B cell (primary cell): ENCODE measurements at regions not wholly inside any gene's neighbourhood (a gene's known extent, or its start where the extent isn't known, plus 50 kb on each side); places are given as distances from the start of the nearest gene placed in this dataset.
"Not testable (repeated sequence)": the region's sequence is repeated elsewhere in the genome, so short reads cannot be mapped to it uniquely, and the experiment has no call there.

ENCODE experiments used
- ATAC-seq: fragments of 200-7000 bp; cut with Tn5 transposase; one replicate; pipeline ENCODE4 v1.10.0; 2021; ENCODE audit warnings: low read depth, mild to moderate bottlenecking, moderate number of reproducible peaks, moderate library complexity
- CTCF ChIA-PET: fragments of 350-600 bp; sonication (Branson Sonifier 250); formaldehyde crosslinking; loops from one replicate; lab custom pipeline; 2021; ENCODE audit warnings: antibody characterized with exemption, inconsistent platforms; lab: Charles Lee
- POLR2A ChIA-PET: fragments of 350-600 bp; sonication (Branson Sonifier 250); formaldehyde crosslinking; loops from one replicate; lab custom pipeline; 2021; ENCODE audit warnings: antibody characterized with exemption; lab: Charles Lee
- DNase-seq: peaks from one replicate; pipeline ENCODE4 v3.0.0; 2013
- H2AFZ ChIP-seq: 2 replicates; pipeline ENCODE4 v1.6.1; 2012; ENCODE audit warnings: mild to moderate bottlenecking, low read depth, low read length; ENCODE audit not compliant: insufficient read depth, poor library complexity, severe bottlenecking
- H3K27ac ChIP-seq, 2 donors: 1 replicate in 1 of 2; 2 replicates in 1 of 2; pipeline ENCODE4 v1.5.1; 2012 to 2013; ENCODE audit warnings: low read length in 2 of 2, mild to moderate bottlenecking in 2 of 2, moderate library complexity in 1 of 2
- H3K27me3 ChIP-seq, 4 experiments: fragments of 200-600 bp in 1 of 4; sonication (generic) in 1 of 4; replicated peaks in 1 of 4; 1 replicate in 2 of 4; 2 replicates in 2 of 4; pipeline versions ENCODE4 v1.6.1 to v1.7.0; 2013 to 2016; ENCODE audit warnings: low read length in 3 of 4, mild to moderate bottlenecking in 2 of 4, mixed read lengths in 1 of 4, moderate library complexity in 1 of 4; ENCODE audit not compliant: insufficient read depth in 4 of 4, control insufficient read depth in 3 of 4; ENCODE audit errors: control extremely low read depth in 1 of 4
- H3K36me3 ChIP-seq, 2 experiments: replicated peaks in 1 of 2; 1 replicate in 1 of 2; 2 replicates in 1 of 2; pipeline versions ENCODE4 v1.6.1 to v1.7.1; 2013; ENCODE audit warnings: low read length in 1 of 2; ENCODE audit not compliant: insufficient read depth in 2 of 2, control insufficient read depth in 1 of 2; ENCODE audit errors: control extremely low read depth in 1 of 2, extremely low read depth in 1 of 2
- H3K4me1 ChIP-seq, 2 donors: fragments of 200-600 bp in 1 of 2; sonication (generic) in 1 of 2; 1 replicate in 1 of 2; 2 replicates in 1 of 2; pipeline versions ENCODE4 v1.5.1 to v1.6.1; 2013 to 2017; ENCODE audit warnings: low read length in 2 of 2; ENCODE audit not compliant: control insufficient read depth in 2 of 2, insufficient read depth in 2 of 2
- H3K4me2 ChIP-seq: replicated peaks from 2 replicates; pipeline ENCODE3; 2012; ENCODE audit warnings: mild to moderate bottlenecking, low read depth, low read length; ENCODE audit not compliant: poor library complexity, severe bottlenecking
- H3K4me3 ChIP-seq, 5 experiments: fragments of 200-600 bp in 1 of 5; sonication (generic) in 1 of 5; 1 replicate in 3 of 5; 2 replicates in 2 of 5; pipeline versions ENCODE4 v1.5.1 to v1.7.0; 2011 to 2016; ENCODE audit warnings: low read length in 4 of 5, mild to moderate bottlenecking in 4 of 5, low read depth in 2 of 5, control low read depth in 1 of 5, moderate library complexity in 1 of 5; ENCODE audit not compliant: insufficient read depth in 1 of 5; ENCODE audit errors: control extremely low read depth in 1 of 5, extremely low read depth in 1 of 5
- H3K79me2 ChIP-seq: fragments of 200-600 bp; sonication (generic); one replicate; pipeline ENCODE4 v1.6.0; 2016; ENCODE audit warnings: low read length; ENCODE audit not compliant: control insufficient read depth, insufficient read depth
- H3K9ac ChIP-seq: fragments of 200-600 bp; sonication (generic); 2 replicates; pipeline ENCODE4 v1.6.1; 2017; ENCODE audit warnings: mild to moderate bottlenecking, low read length, moderate library complexity
- H3K9me3 ChIP-seq, 3 donors: one replicate each; pipeline versions ENCODE4 v1.6.1 to v1.7.1; 2013; ENCODE audit warnings: low read length in 2 of 3; ENCODE audit not compliant: control insufficient read depth in 2 of 3, insufficient read depth in 1 of 3; ENCODE audit errors: control extremely low read depth in 1 of 3
- H4K20me1 ChIP-seq: 2 replicates; pipeline ENCODE4 v1.6.0; 2012; ENCODE audit warnings: mild to moderate bottlenecking, low read length; ENCODE audit not compliant: insufficient read depth, control insufficient read depth, poor library complexity, severe bottlenecking
- H3K27ac Mint-ChIP-seq: one replicate; pipeline ENCODE4 v1.8.0; 2021; ENCODE audit warnings: mixed read lengths
- H3K27me3 Mint-ChIP-seq: one replicate; pipeline ENCODE4 v1.8.0; 2021; ENCODE audit warnings: mixed read lengths
- H3K4me1 Mint-ChIP-seq: one replicate; pipeline ENCODE4 v1.8.0; 2021; ENCODE audit warnings: mixed read lengths
- H3K4me3 Mint-ChIP-seq: one replicate; pipeline ENCODE4 v1.8.0; 2021; ENCODE audit warnings: mixed read lengths
- H3K9me3 Mint-ChIP-seq: one replicate; pipeline ENCODE4 v1.8.0; 2022; ENCODE audit warnings: mixed read lengths; ENCODE audit not compliant: insufficient read depth
- WGBS: methylation state at CpG from one replicate; pipeline ENCODE4 v1.1.5; 2013; ENCODE audit warnings: missing lambda C conversion rate; ENCODE audit not compliant: insufficient coverage; 5-methylcytosine and 5-hydroxymethylcytosine counted together
- intact Hi-C: fragments of 100-400 bp; cut with micrococcal nuclease; formaldehyde crosslinking; loops from one replicate; pipeline ENCODE4 v1.10.0; 2022

DNA sequence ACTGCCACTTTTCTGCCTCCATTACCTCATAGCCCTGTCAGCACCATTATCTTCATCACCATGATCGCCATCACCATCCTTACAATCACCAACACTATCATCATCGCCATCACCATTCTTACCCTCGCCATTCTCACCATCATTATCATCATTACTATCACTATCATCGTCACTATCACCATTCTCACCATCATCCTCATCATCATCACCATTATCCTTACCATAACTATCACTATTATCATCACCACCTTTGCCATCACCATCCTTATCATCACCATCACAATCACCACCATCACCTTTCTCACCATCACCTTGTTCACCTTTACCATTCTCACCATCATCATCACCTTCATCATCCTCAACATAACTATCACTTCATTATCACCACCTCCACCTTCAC lies 377.3 kb upstream of the ZNF337 start:
- H3K4me3 Mint-ChIP-seq, POLR2A ChIA-PET, H3K27me3 ChIP-seq, H3K4me1 ChIP-seq, H3K27ac ChIP-seq, H4K20me1 ChIP-seq, H3K9me3 ChIP-seq, ATAC-seq, H3K4me2 ChIP-seq, H3K27ac Mint-ChIP-seq, intact Hi-C loops, DNase-seq, H3K4me1 Mint-ChIP-seq, H3K9ac ChIP-seq, H3K4me3 ChIP-seq, H2AFZ ChIP-seq, H3K9me3 Mint-ChIP-seq, H3K36me3 ChIP-seq, H3K79me2 ChIP-seq, H3K27me3 Mint-ChIP-seq, CTCF ChIA-PET: not testable (repeated sequence)
- 86% methylated on average over 4 of the region's 4 CpGs for WGBS

DNA sequence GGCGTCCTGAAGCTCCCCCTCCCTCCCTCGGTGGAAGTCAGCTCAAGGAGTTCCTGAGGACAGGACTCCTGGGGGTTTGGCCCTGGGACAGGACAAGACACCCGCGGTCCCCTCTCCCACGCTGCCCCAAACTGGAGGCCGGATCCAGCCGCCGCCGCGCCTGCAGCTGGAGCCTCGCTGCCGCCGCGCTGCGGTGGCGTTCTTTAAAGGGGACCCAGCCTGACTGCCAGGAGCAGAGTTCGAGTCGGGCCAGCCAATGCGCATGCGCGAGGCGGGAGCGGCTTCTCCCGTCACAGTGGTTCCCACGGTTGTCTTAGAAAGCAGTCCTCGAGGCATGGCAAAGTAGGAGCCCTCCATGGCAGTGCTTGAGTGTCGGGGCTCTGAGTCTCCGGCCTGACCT lies 362.7 kb upstream of the ZNF337 start:
- DNase-seq, H3K9me3 Mint-ChIP-seq, H4K20me1 ChIP-seq, ATAC-seq, intact Hi-C loops, H3K9ac ChIP-seq, H3K27me3 ChIP-seq, H3K79me2 ChIP-seq, H3K4me3 ChIP-seq, POLR2A ChIA-PET, H3K27ac Mint-ChIP-seq, H3K27ac ChIP-seq, H3K4me1 Mint-ChIP-seq, H3K4me2 ChIP-seq, H3K27me3 Mint-ChIP-seq, H2AFZ ChIP-seq, H3K4me3 Mint-ChIP-seq, H3K4me1 ChIP-seq, CTCF ChIA-PET, H3K36me3 ChIP-seq, H3K9me3 ChIP-seq: not testable (repeated sequence)
- no CpG with 5 or more reads among the region's 28 CpGs for WGBS

DNA sequence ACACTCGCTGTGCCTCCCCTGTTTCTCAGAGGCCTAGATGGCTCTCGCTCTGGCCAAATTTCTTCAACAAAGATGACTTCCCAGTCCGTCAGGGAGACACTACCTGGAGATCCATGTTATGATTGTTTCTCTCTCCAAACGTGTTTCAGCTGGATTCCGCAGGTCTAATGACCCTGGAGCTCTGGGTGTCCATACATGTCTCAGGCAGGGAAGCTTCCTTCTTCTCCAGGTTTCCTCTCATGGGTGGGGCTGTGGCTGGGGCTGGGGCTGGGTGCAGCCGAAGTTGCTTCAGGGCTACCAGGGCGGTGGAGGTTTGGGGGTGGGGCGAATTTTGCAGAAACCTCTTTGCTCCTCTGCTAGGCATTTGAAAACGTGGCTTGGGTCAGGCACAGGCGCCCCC lies 361.8 kb upstream of the ZNF337 start:
- CTCF ChIA-PET, H3K4me3 ChIP-seq, ATAC-seq, H3K27me3 ChIP-seq, H3K4me2 ChIP-seq, H3K4me1 Mint-ChIP-seq, DNase-seq, H3K4me3 Mint-ChIP-seq, POLR2A ChIA-PET, H3K27ac Mint-ChIP-seq, H3K9me3 ChIP-seq, H3K79me2 ChIP-seq, H3K36me3 ChIP-seq, H4K20me1 ChIP-seq, H3K27ac ChIP-seq, H3K4me1 ChIP-seq, H2AFZ ChIP-seq, H3K27me3 Mint-ChIP-seq, H3K9ac ChIP-seq, H3K9me3 Mint-ChIP-seq, intact Hi-C loops: not testable (repeated sequence)
- no CpG with 5 or more reads among the region's 10 CpGs for WGBS

DNA sequence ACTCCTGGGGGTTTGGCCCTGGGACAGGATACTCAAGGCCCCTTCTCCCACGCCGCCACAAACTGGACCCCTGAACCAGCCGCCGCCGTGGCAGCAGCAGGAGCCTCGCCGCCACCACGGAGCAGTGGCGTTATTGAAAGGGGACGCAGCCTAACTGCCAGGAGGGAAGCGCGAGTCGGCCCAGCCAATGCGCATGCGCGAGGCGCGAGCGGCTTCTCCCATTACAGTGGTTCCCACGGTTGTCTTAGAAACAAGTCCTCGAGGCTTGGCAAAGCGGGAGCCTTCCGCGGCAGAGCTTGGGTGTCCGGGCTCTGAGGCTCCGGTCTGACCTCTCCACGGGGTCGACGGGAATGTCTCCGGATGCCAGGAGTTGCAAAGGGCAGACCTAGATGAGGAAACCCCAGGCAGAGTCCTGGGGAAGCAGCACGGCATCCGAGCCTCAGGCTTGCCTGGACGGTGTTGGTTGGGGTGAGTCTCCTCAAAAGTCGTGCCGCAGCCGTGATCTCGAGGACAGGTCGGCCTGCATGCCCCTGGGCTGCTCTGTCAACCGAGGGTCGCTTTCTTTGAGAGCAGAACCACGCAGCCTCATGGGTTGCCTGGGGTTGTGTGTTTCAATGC lies 360.6 kb upstream of the ZNF337 start:
- H3K4me1 Mint-ChIP-seq, H3K27ac Mint-ChIP-seq, H3K36me3 ChIP-seq, intact Hi-C loops, H4K20me1 ChIP-seq, DNase-seq, H3K4me2 ChIP-seq, H3K4me3 ChIP-seq, H3K9ac ChIP-seq, H3K79me2 ChIP-seq, H3K4me3 Mint-ChIP-seq, CTCF ChIA-PET, H3K27me3 ChIP-seq, H3K9me3 ChIP-seq, H2AFZ ChIP-seq, H3K9me3 Mint-ChIP-seq, H3K27me3 Mint-ChIP-seq, POLR2A ChIA-PET, H3K4me1 ChIP-seq, H3K27ac ChIP-seq, ATAC-seq: not testable (repeated sequence)
- no CpG with 5 or more reads among the region's 41 CpGs for WGBS
